Activated CD8-positive, alpha-beta T cell treated with anti-CD3 and anti-CD28 coated beads for 36 hours (primary cell): ENCODE measurements at regions not wholly inside any gene's neighbourhood (a gene's known extent, or its start where the extent isn't known, plus 50 kb on each side); places are given as distances from the start of the nearest gene placed in this dataset.

ENCODE experiments used
- ATAC-seq: fragments of 200-7000 bp; cut with Tn5 transposase; one replicate; pipeline ENCODE4 v1.10.0; 2021; ENCODE audit warnings: mild to moderate bottlenecking, moderate library complexity
- CTCF ChIA-PET: fragments of 350-600 bp; sonication (Branson Sonifier 250); formaldehyde crosslinking; loops from one replicate; lab custom pipeline; 2021; ENCODE audit warnings: antibody characterized with exemption; lab: Charles Lee
- POLR2A ChIA-PET: fragments of 350-600 bp; sonication (Branson Sonifier 250); formaldehyde crosslinking; loops from one replicate; lab custom pipeline; 2021; ENCODE audit warnings: antibody characterized with exemption; lab: Charles Lee
- DNase-seq: peaks from one replicate; pipeline ENCODE4 v3.0.0-alpha.2; 2020
- H3K27ac Mint-ChIP-seq: one replicate; pipeline ENCODE4 v1.8.0; 2021; ENCODE audit warnings: mild to moderate bottlenecking, mixed read lengths
- H3K27me3 Mint-ChIP-seq: one replicate; pipeline ENCODE4 v1.8.0; 2021; ENCODE audit warnings: mixed read lengths
- H3K36me3 Mint-ChIP-seq: one replicate; pipeline ENCODE4 v1.8.0; 2021; ENCODE audit warnings: low read depth, mixed read lengths
- H3K4me1 Mint-ChIP-seq: one replicate; pipeline ENCODE4 v1.8.0; 2021; ENCODE audit warnings: low read depth, mixed read lengths
- H3K4me3 Mint-ChIP-seq: one replicate; pipeline ENCODE4 v1.8.0; 2021; ENCODE audit warnings: mild to moderate bottlenecking, moderate library complexity, mixed read lengths
- H3K9me3 Mint-ChIP-seq: one replicate; pipeline ENCODE4 v1.8.0; 2021; ENCODE audit warnings: mixed read lengths
- CTCF ChIP-seq: fragments of 200-600 bp; IDR thresholded peaks from one replicate; pipeline ENCODE4 v1.8.0; 2022; ENCODE audit warnings: antibody characterized with exemption, mild to moderate bottlenecking
- intact Hi-C: fragments of 100-400 bp; cut with micrococcal nuclease; formaldehyde crosslinking; loops from one replicate; pipeline ENCODE4 v1.10.0; 2022

GRCh38 chr16:9500872-9501271 is 409.4 kb downstream of the HAPSTR1 start:
- no peak overlapping the region for H3K27ac Mint-ChIP-seq
- no peaks in the 10 kb centered on the region for H3K9me3 Mint-ChIP-seq
- ChIA-PET POLR2A (no interaction called here), CTCF (no interaction called here)
- peaks cover 1% of the 10 kb centered on the region for H3K27me3 Mint-ChIP-seq
- no peak for ATAC-seq
- intact Hi-C loops: no loop called here
- DNase-seq: no peak
- TF ChIP-seq CTCF: no peak
- H3K4me1 Mint-ChIP-seq: no peaks in the 10 kb centered on the region
- no peak overlapping the region for H3K4me3 Mint-ChIP-seq
- no peaks in the 10 kb centered on the region for H3K36me3 Mint-ChIP-seq

GRCh38 chr16:9503251-9503984 is 412.0 kb downstream of the HAPSTR1 start:
- no peaks in the 10 kb centered on the region for H3K9me3 Mint-ChIP-seq
- no peaks in the 10 kb centered on the region for H3K4me1 Mint-ChIP-seq
- intact Hi-C loops: no loop called here
- no peak overlapping the region for H3K27ac Mint-ChIP-seq
- H3K4me3 Mint-ChIP-seq: no peak overlapping the region
- no peaks in the 10 kb centered on the region for H3K36me3 Mint-ChIP-seq
- no peaks in the 10 kb centered on the region for H3K27me3 Mint-ChIP-seq
- ChIA-PET POLR2A (no interaction called here), CTCF (no interaction called here)
- DNase-seq (no peak), ATAC-seq (no peak)
- TF ChIP-seq CTCF: no peak

- H3K27me3 Mint-ChIP-seq: no peaks in the 10 kb centered on the region
- H3K36me3 Mint-ChIP-seq: no peaks in the 10 kb centered on the region
- DNase-seq: no peak
- intact Hi-C loops: no loop called here
- no peak overlapping the region for H3K4me3 Mint-ChIP-seq
- H3K27ac Mint-ChIP-seq: no peak overlapping the region
- ChIA-PET POLR2A (no interaction called here), CTCF (interaction anchor here (1.9 kb wide), 1 partner anchor 20 kb away, joined by 4 read pairs; no protein-coding TSS in a partner anchor)
- TF ChIP-seq CTCF: no peak
- ATAC-seq: no peak
- no peaks in the 10 kb centered on the region for H3K4me1 Mint-ChIP-seq
- no peaks in the 10 kb centered on the region for H3K9me3 Mint-ChIP-seq
Observed at GRCh38 chr16:9508328-9508936, 417.0 kb downstream of the HAPSTR1 start.

GRCh38 chr16:9509663-9510062 is 418.2 kb downstream of the HAPSTR1 start:
- no peak overlapping the region for H3K27ac Mint-ChIP-seq
- DNase-seq (no peak), ATAC-seq (no peak)
- H3K4me3 Mint-ChIP-seq: no peak overlapping the region
- TF ChIP-seq CTCF: no peak
- H3K4me1 Mint-ChIP-seq: no peaks in the 10 kb centered on the region
- POLR2A ChIA-PET: no interaction called here
- intact Hi-C loops: no loop called here
- CTCF ChIA-PET: no interaction called here
- no peaks in the 10 kb centered on the region for H3K27me3 Mint-ChIP-seq
- H3K9me3 Mint-ChIP-seq: no peaks in the 10 kb centered on the region
- no peaks in the 10 kb centered on the region for H3K36me3 Mint-ChIP-seq

GRCh38 chr16:9511389-9511788 is 419.9 kb downstream of the HAPSTR1 start:
- POLR2A ChIA-PET: no interaction called here
- CTCF ChIA-PET: no interaction called here
- Mint-ChIP-seq H3K27ac (no peak overlapping the region), H3K4me3 (no peak overlapping the region), H3K9me3 (no peaks in the 10 kb centered on the region), H3K4me1 (no peaks in the 10 kb centered on the region), H3K27me3 (no peaks in the 10 kb centered on the region), H3K36me3 (no peaks in the 10 kb centered on the region)
- no peak for TF ChIP-seq CTCF
- no peak for ATAC-seq
- DNase-seq: no peak
- intact Hi-C loops: no loop called here
